CD4-positive, alpha-beta T cell (primary cell): ENCODE measurements at regions not wholly inside any gene's neighbourhood (a gene's known extent, or its start where the extent isn't known, plus 50 kb on each side); places are given as distances from the start of the nearest gene placed in this dataset.

Source experiments
- ATAC-seq: fragments of 200-7000 bp; cut with Tn5 transposase; one replicate; pipeline ENCODE4 v1.10.0; 2022; ENCODE audit warnings: mild to moderate bottlenecking; ENCODE audit not compliant: poor library complexity
- CTCF ChIA-PET: fragments of 350-600 bp; sonication (Branson Sonifier 250); formaldehyde crosslinking; loops from one replicate; lab custom pipeline; 2021; ENCODE audit warnings: antibody characterized with exemption, inconsistent platforms; lab: Charles Lee
- POLR2A ChIA-PET: fragments of 350-600 bp; sonication (Branson Sonifier 250); formaldehyde crosslinking; loops from one replicate; lab custom pipeline; 2021; ENCODE audit warnings: antibody characterized with exemption, inconsistent platforms; lab: Charles Lee
- DNase-seq, 14 experiments: peaks; one replicate each; pipeline ENCODE4 v3.0.0-alpha.2; 2013 to 2020; ENCODE audit warnings: mixed read lengths in 2 of 14
- H3K27ac ChIP-seq, 2 donors: one replicate each; pipeline versions ENCODE4 v1.5.1 to v1.7.0; 2013; ENCODE audit warnings: low read length in 2 of 2, low read depth in 1 of 2, mild to moderate bottlenecking in 1 of 2
- H3K27me3 ChIP-seq, 2 experiments: 1 replicate in 1 of 2; 2 replicates in 1 of 2; pipeline versions ENCODE4 v1.6.1 to v1.7.0; 2013; ENCODE audit warnings: low read length in 2 of 2, control low read depth in 1 of 2, mild to moderate bottlenecking in 1 of 2, moderate library complexity in 1 of 2; ENCODE audit not compliant: insufficient read depth in 2 of 2, control insufficient read depth in 1 of 2
- H3K36me3 ChIP-seq: one replicate; pipeline ENCODE4 v1.6.1; 2013; ENCODE audit warnings: low read length, control low read depth; ENCODE audit not compliant: insufficient read depth
- H3K4me1 ChIP-seq: one replicate; pipeline ENCODE4 v1.6.1; 2013; ENCODE audit warnings: low read length, control low read depth; ENCODE audit not compliant: insufficient read depth
- H3K4me3 ChIP-seq: one replicate; pipeline ENCODE4 v1.5.1; 2013; ENCODE audit warnings: mild to moderate bottlenecking, low read length, moderate library complexity
- H3K9me3 ChIP-seq, 2 experiments: 1 replicate in 1 of 2; 2 replicates in 1 of 2; pipeline versions ENCODE4 v1.6.1 to v1.7.0; 2013; ENCODE audit warnings: low read length in 2 of 2, mild to moderate bottlenecking in 2 of 2, control low read depth in 1 of 2, moderate library complexity in 1 of 2; ENCODE audit not compliant: control insufficient read depth in 1 of 2, insufficient read depth in 1 of 2
- H3K27ac Mint-ChIP-seq: one replicate; pipeline ENCODE4 v1.8.0; 2020; ENCODE audit warnings: mixed read lengths
- H3K27me3 Mint-ChIP-seq: one replicate; pipeline ENCODE4 v1.8.0; 2021; ENCODE audit warnings: mixed read lengths
- H3K36me3 Mint-ChIP-seq: one replicate; pipeline ENCODE4 v1.8.0; 2021; ENCODE audit warnings: low read depth, mixed read lengths
- H3K4me1 Mint-ChIP-seq: one replicate; pipeline ENCODE4 v1.8.0; 2021; ENCODE audit warnings: low read depth, mixed read lengths
- H3K4me3 Mint-ChIP-seq: one replicate; pipeline ENCODE4 v1.8.0; 2020; ENCODE audit warnings: mild to moderate bottlenecking, mixed read lengths
- H3K9me3 Mint-ChIP-seq: one replicate; pipeline ENCODE4 v1.8.0; 2020; ENCODE audit warnings: mixed read lengths
- CTCF ChIP-seq: fragments of 200-600 bp; IDR thresholded peaks from one replicate; pipeline ENCODE4 v1.8.0; 2022; ENCODE audit warnings: antibody characterized with exemption, mild to moderate bottlenecking
- intact Hi-C, 2 experiments: fragments of 100-400 bp; cut with DNase I in 1 of 2; cut with micrococcal nuclease in 1 of 2; formaldehyde crosslinking; loops; one replicate each; pipeline versions ENCODE4 v1.15.1 to v1.9.0; 2023 to 2025; cut with DNase I, micrococcal nuclease

- no peak overlapping the region for H3K4me3 ChIP-seq
- CTCF ChIA-PET: no interaction called here
- POLR2A ChIA-PET: no interaction called here
- DNase-seq: no peak
- Mint-ChIP-seq H3K9me3 (peaks cover 5% of the 10 kb centered on the region), H3K4me3 (no peak overlapping the region), H3K4me1 (no peaks in the 10 kb centered on the region), H3K36me3 (no peaks in the 10 kb centered on the region), H3K27ac (no peak overlapping the region), H3K27me3 (no peaks in the 10 kb centered on the region)
- H3K27me3 ChIP-seq: no peaks in the 10 kb centered on the region
- no peaks in the 10 kb centered on the region for H3K4me1 ChIP-seq
- H3K27ac ChIP-seq: no peak overlapping the region
- no peaks in the 10 kb centered on the region for H3K36me3 ChIP-seq
- ATAC-seq: no peak
- no peak for TF ChIP-seq CTCF
- no peaks in the 10 kb centered on the region for H3K9me3 ChIP-seq
- intact Hi-C loops: no loop called here
Measured at GRCh38 chr4:160399826-160400225, 1296.9 kb downstream of the RAPGEF2 start.

GRCh38 chr4:160403081-160403480, 1300.2 kb downstream of the RAPGEF2 start:
- no peaks in the 10 kb centered on the region for H3K4me1 ChIP-seq
- no peaks in the 10 kb centered on the region for H3K9me3 ChIP-seq
- H3K36me3 ChIP-seq: no peaks in the 10 kb centered on the region
- no peaks in the 10 kb centered on the region for H3K4me1 Mint-ChIP-seq
- no peak for TF ChIP-seq CTCF
- no peaks in the 10 kb centered on the region for H3K36me3 Mint-ChIP-seq
- DNase-seq (no peak), ATAC-seq (no peak)
- H3K27ac Mint-ChIP-seq: no peak overlapping the region
- H3K27me3 Mint-ChIP-seq: no peaks in the 10 kb centered on the region
- H3K4me3 Mint-ChIP-seq: no peak overlapping the region
- peaks cover 11% of the 10 kb centered on the region for H3K9me3 Mint-ChIP-seq
- intact Hi-C loops: no loop called here
- no peaks in the 10 kb centered on the region for H3K27me3 ChIP-seq
- ChIA-PET POLR2A (no interaction called here), CTCF (no interaction called here)
- no peak overlapping the region for H3K27ac ChIP-seq
- no peak overlapping the region for H3K4me3 ChIP-seq

- Mint-ChIP-seq H3K36me3 (no peaks in the 10 kb centered on the region), H3K27ac (no peak overlapping the region), H3K27me3 (no peaks in the 10 kb centered on the region), H3K4me1 (no peaks in the 10 kb centered on the region), H3K4me3 (no peak overlapping the region), H3K9me3 (peaks cover 11% of the 10 kb centered on the region)
- intact Hi-C loops: no loop called here
- no peaks in the 10 kb centered on the region for H3K27me3 ChIP-seq
- CTCF ChIA-PET: no interaction called here
- no peak for ATAC-seq
- H3K4me3 ChIP-seq: no peak overlapping the region
- no peaks in the 10 kb centered on the region for H3K36me3 ChIP-seq
- DNase-seq: no peak
- POLR2A ChIA-PET: no interaction called here
- no peak for TF ChIP-seq CTCF
- no peaks in the 10 kb centered on the region for H3K9me3 ChIP-seq
- no peak overlapping the region for H3K27ac ChIP-seq
- no peaks in the 10 kb centered on the region for H3K4me1 ChIP-seq
Measured at GRCh38 chr4:160406263-160406825, 1303.5 kb downstream of the RAPGEF2 start.
